Activated naive CD4-positive, alpha-beta T cell (primary cell): ENCODE measurements at regions not wholly inside any gene's neighbourhood (a gene's known extent, or its start where the extent isn't known, plus 50 kb on each side); places are given as distances from the start of the nearest gene placed in this dataset.

Source experiments
- DNase-seq, 4 experiments: peaks; one replicate each; lab custom pipeline; 2025; lab: John Stamatoyannopoulos, UW

- DNase-seq: no peak
These were observed 127.5 kb upstream of the IRX4 start for GRCh38 chr5:2009986-2010914.

GRCh38 chr5:2008851-2009629, 126.3 kb upstream of the IRX4 start:
- no peak for DNase-seq

- DNase-seq: no peak
These were observed 125.3 kb upstream of the IRX4 start for GRCh38 chr5:2007878-2008501.

GRCh38 chr5:2007496-2007877, 124.8 kb upstream of the IRX4 start:
- no peak for DNase-seq

- DNase-seq: no peak
These were observed 124.2 kb upstream of the IRX4 start for GRCh38 chr5:2006971-2007291.

GRCh38 chr5:2006193-2006970, 123.7 kb upstream of the IRX4 start:
- DNase-seq: no peak

- no peak for DNase-seq
These were observed 122.6 kb upstream of the IRX4 start for GRCh38 chr5:2005101-2006041.

GRCh38 chr5:2003690-2004365, 121.1 kb upstream of the IRX4 start:
- DNase-seq: no peak

GRCh38 chr5:2003206-2003605, 120.5 kb upstream of the IRX4 start:
- DNase-seq: no peak

- no peak for DNase-seq
These were observed 118.6 kb upstream of the IRX4 start for GRCh38 chr5:2001300-2001699.

- DNase-seq: no peak
These were observed 117.9 kb upstream of the IRX4 start for GRCh38 chr5:2000591-2000990.

- no peak for DNase-seq
These were observed 117.1 kb upstream of the IRX4 start for GRCh38 chr5:1999794-2000193.

- no peak for DNase-seq
These were observed 116.1 kb upstream of the IRX4 start for GRCh38 chr5:1998716-1999317.

- DNase-seq: no peak
These were observed 115.6 kb upstream of the IRX4 start for GRCh38 chr5:1998348-1998669.

GRCh38 chr5:1997640-1998347, 115.1 kb upstream of the IRX4 start:
- DNase-seq: no peak

GRCh38 chr5:1995491-1995890, 112.8 kb upstream of the IRX4 start:
- no peak for DNase-seq

- DNase-seq: no peak
These were observed 104.7 kb upstream of the IRX4 start for GRCh38 chr5:1987471-1987870.

- DNase-seq: no peak
These were observed 103.1 kb upstream of the IRX4 start for GRCh38 chr5:1985781-1986180.

- DNase-seq: no peak
These were observed 101.4 kb upstream of the IRX4 start for GRCh38 chr5:1983919-1984695.
